ENCODE measurements at regions not wholly inside any gene's neighbourhood (a gene's known extent, or its start where the extent isn't known, plus 50 kb on each side); places are given as distances from the start of the nearest gene placed in this dataset.
A peak's percentile ranks its signal among the peaks of the same experiment; 100 is the strongest.

DNA sequence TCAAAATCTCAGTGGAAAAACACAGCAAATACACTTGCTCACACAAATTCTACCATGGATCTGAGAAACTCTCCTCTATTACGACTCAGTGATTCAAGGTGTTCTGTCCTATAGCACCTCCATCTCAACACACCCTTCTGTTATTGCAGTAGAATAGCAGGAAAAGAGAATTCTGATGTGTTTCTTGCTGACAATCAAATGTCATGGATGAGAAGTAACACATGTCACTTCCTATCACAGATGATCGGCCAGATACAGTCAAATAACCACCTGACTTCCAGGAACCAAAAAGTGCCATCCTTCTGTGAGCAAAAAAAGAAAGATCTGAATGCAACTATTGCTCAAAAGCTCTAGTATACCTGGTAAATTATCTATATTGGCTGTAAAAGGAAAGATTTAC, 734.2 kb upstream of the GBE1 start:
- Histone ChIP-seq H3K4me3 (ENCODE audit: low read depth, low read length) (no peak overlapping the region), H3K36me3 (ENCODE audit: control insufficient read depth, insufficient read depth, low read length) (no peaks in the 10 kb centered on the region), H3K27me3 (ENCODE audit: control insufficient read depth, insufficient read depth, low read length) (no peaks in the 10 kb centered on the region)
- no peak for DNase-seq (ENCODE audit: low read depth)
- no peak for FAIRE-seq
- TF ChIP-seq, protein P1, sequence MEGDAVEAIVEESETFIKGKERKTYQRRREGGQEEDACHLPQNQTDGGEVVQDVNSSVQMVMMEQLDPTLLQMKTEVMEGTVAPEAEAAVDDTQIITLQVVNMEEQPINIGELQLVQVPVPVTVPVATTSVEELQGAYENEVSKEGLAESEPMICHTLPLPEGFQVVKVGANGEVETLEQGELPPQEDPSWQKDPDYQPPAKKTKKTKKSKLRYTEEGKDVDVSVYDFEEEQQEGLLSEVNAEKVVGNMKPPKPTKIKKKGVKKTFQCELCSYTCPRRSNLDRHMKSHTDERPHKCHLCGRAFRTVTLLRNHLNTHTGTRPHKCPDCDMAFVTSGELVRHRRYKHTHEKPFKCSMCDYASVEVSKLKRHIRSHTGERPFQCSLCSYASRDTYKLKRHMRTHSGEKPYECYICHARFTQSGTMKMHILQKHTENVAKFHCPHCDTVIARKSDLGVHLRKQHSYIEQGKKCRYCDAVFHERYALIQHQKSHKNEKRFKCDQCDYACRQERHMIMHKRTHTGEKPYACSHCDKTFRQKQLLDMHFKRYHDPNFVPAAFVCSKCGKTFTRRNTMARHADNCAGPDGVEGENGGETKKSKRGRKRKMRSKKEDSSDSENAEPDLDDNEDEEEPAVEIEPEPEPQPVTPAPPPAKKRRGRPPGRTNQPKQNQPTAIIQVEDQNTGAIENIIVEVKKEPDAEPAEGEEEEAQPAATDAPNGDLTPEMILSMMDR (IDR thresholded peaks at IDR 0.05; ENCODE audit: insufficient read depth, low read length, severe bottlenecking) = no peak

DNA sequence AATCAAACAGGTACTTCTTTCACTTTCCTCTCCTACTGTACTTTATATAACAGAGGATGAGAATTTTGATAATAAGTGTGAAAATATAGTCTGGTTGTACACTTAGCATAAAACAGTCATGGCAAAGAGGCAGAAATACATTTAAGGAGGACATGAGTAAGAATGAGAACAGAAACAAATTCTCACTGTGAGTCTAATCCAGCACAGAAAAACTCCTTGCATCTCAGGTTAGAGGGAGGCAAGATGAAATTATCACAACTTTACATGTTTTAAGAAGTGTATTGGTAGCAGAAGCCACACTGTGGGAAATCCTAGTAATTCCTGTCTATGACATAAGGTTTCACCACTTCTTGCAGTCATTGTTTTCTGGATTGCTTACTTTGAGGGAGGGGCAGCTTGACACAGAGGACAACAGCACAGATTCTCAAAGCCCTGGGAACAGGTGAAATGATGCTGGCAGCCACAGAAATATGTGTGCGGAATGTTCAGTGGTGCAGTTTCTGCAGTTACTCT, 733.6 kb upstream of the GBE1 start:
- FAIRE-seq (no peak), DNase-seq (ENCODE audit: low read depth) (no peak)
- H3K27me3 ChIP-seq (ENCODE audit: control insufficient read depth, insufficient read depth, low read length) = no peaks in the 10 kb centered on the region
- TF ChIP-seq, protein P1 (IDR thresholded peaks at IDR 0.05; ENCODE audit: insufficient read depth, low read length, severe bottlenecking) = no peak
- no peaks in the 10 kb centered on the region for H3K36me3 ChIP-seq (ENCODE audit: control insufficient read depth, insufficient read depth, low read length)
- no peak overlapping the region for H3K4me3 ChIP-seq (ENCODE audit: low read depth, low read length)

DNA sequence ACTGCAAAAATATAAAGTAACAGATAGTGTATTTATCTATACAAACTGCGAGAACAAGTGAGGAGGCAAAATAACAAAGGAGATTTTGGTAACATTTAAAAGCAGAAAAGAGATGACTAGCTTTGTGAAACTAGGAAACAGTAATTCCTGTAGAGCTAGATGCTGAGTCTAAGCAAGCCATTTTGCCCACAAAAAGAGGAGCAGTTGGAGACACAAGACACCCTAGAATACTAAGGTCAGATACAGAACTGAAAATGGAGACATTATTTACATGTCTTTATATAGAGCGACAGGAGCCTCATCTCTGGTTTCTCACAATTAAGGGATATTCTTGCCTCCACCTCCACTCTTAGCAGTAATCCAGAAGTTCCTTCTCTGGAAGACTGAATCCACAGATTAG, 732.4 kb upstream of the GBE1 start:
- Histone ChIP-seq H3K36me3 (ENCODE audit: control insufficient read depth, insufficient read depth, low read length) (no peaks in the 10 kb centered on the region), H3K4me3 (ENCODE audit: low read depth, low read length) (no peak overlapping the region), H3K27me3 (ENCODE audit: control insufficient read depth, insufficient read depth, low read length) (no peaks in the 10 kb centered on the region)
- DNase-seq (ENCODE audit: low read depth) (no peak), FAIRE-seq (no peak)
- TF ChIP-seq, protein P1 (IDR thresholded peaks at IDR 0.05; ENCODE audit: insufficient read depth, low read length, severe bottlenecking) = no peak

DNA sequence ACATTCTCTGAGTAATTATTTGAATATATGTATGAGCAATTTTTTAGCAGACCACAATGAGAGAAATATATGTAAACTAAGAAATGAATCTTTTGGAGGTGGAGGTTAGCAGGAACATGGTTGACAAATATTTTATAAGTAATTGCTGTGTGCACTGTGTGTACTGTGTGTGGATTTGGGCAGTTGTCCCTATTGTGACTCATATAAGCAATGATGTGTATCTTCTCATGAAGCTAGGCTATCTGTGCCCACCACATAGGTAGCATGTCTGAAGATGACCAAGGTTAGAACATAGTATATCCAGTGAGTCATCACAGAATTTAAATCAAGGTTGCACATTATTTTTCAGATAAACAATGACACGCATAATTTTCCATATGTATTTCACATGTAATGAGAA, 713.9 kb upstream of the GBE1 start:
- TF ChIP-seq, protein P1 (IDR thresholded peaks at IDR 0.05; ENCODE audit: insufficient read depth, low read length, severe bottlenecking) = no peak

DNA sequence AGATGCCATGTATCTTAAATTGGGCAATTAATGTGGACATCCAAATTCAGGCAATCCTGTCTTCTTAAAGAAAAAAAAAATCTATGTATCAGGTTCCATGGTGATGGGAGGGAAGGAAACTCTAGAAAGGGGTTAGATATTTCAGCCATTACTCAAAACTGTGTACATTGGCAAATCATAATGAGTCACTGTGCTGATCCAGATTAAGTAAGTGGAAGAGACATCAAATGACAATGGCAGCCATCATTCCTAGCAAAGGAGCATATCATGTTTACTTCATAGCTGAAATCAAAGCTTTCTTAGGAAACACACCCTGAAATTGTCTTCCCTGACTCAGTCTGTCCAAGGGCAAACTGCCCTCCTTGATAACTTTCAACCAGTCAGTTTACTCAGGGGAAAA, 713.3 kb upstream of the GBE1 start:
- peak; percentile 96 for DNase-seq (ENCODE audit: low read depth)
- TF ChIP-seq, protein P1 (IDR thresholded peaks at IDR 0.05; ENCODE audit: insufficient read depth, low read length, severe bottlenecking) = no peak
- no peak for FAIRE-seq
- H3K27me3 ChIP-seq (ENCODE audit: control insufficient read depth, insufficient read depth, low read length) = no peaks in the 10 kb centered on the region
- no peak overlapping the region for H3K4me3 ChIP-seq (ENCODE audit: low read depth, low read length)
- no peaks in the 10 kb centered on the region for H3K36me3 ChIP-seq (ENCODE audit: control insufficient read depth, insufficient read depth, low read length)

More for the DNA sequence above, 713.9 kb upstream of the GBE1 start:
- DNase-seq (ENCODE audit: low read depth) (peak; percentile 67), FAIRE-seq (no peak)
- no peak overlapping the region for H3K4me3 ChIP-seq (ENCODE audit: low read depth, low read length)
- H3K36me3 ChIP-seq (ENCODE audit: control insufficient read depth, insufficient read depth, low read length) = no peaks in the 10 kb centered on the region
- no peaks in the 10 kb centered on the region for H3K27me3 ChIP-seq (ENCODE audit: control insufficient read depth, insufficient read depth, low read length)

DNA sequence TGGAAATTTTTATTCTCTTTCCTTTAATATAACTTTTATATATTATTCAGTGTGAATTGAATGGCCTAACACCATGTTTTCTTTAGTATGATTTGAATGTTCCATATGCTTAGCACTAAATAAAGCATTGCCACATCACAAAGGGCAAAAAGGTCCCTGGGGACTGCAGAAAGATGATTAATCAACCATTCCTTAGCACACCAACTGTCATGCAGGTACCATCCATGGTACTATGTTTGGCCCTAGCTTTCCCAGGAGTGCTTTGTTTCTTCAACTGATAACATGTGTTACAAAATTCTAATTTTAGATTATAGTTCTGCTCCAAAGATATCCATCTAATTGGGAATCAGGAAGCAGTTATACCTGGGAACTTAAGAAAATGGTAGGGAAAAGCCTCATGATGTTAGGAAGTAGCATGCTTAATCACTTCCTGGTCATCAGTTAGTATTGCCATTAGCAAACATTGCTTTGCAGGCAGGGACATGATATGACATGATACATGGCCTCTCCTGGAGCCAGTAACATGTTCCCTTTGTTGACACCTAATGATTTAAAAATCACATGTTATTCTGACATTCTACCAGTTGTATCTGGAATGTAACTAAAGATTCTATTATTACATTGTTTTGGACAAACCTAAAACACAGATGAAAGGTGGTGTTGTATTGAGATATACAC, 712.6 kb upstream of the GBE1 start:
- no peak overlapping the region for H3K4me3 ChIP-seq (ENCODE audit: low read depth, low read length)
- H3K36me3 ChIP-seq (ENCODE audit: control insufficient read depth, insufficient read depth, low read length) = no peaks in the 10 kb centered on the region
- TF ChIP-seq, protein P1 (IDR thresholded peaks at IDR 0.05; ENCODE audit: insufficient read depth, low read length, severe bottlenecking) = no peak
- FAIRE-seq (no peak), DNase-seq (ENCODE audit: low read depth) (peak; percentile 96)
- no peaks in the 10 kb centered on the region for H3K27me3 ChIP-seq (ENCODE audit: control insufficient read depth, insufficient read depth, low read length)

Data from bronchial epithelial cell (primary cell).